ENCODE measurements at regions not wholly inside any gene's neighbourhood (a gene's known extent, or its start where the extent isn't known, plus 50 kb on each side); places are given as distances from the start of the nearest gene placed in this dataset.

DNA sequence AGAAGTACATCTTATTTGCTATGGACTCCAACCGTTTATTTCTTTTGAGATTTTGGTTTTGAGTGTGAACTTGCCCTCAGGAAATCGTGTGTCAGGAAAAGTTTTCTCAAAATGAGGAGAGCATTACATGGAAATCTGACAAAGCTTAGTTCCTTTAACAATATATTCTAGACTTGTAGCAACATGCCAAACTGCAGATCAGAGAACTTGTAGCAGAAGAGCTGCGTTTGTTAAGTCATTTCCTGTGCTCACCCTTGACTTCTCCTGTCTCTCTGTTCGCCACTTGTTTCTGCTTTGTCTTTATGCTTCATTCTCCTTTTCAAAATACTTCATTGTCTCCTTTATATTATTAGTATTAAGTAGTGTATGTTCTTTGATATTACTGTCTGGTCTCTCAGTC, 116.6 kb upstream of the FOXP2 start:
- no peaks in the 10 kb centered on the region for H3K4me1 ChIP-seq (ENCODE audit: low read depth)
- DNase-seq (ENCODE audit: low read depth in 1 of 2, low spot score in 1 of 2) = no peak
- no peaks in the 10 kb centered on the region for H3K27me3 ChIP-seq
- H3K36me3 ChIP-seq = no peaks in the 10 kb centered on the region
- H3K4me3 ChIP-seq = no peak overlapping the region
- H3K9me3 ChIP-seq (ENCODE audit: low read depth) = no peaks in the 10 kb centered on the region
- no peak overlapping the region for H3K27ac ChIP-seq
- TF ChIP-seq, protein P1, sequence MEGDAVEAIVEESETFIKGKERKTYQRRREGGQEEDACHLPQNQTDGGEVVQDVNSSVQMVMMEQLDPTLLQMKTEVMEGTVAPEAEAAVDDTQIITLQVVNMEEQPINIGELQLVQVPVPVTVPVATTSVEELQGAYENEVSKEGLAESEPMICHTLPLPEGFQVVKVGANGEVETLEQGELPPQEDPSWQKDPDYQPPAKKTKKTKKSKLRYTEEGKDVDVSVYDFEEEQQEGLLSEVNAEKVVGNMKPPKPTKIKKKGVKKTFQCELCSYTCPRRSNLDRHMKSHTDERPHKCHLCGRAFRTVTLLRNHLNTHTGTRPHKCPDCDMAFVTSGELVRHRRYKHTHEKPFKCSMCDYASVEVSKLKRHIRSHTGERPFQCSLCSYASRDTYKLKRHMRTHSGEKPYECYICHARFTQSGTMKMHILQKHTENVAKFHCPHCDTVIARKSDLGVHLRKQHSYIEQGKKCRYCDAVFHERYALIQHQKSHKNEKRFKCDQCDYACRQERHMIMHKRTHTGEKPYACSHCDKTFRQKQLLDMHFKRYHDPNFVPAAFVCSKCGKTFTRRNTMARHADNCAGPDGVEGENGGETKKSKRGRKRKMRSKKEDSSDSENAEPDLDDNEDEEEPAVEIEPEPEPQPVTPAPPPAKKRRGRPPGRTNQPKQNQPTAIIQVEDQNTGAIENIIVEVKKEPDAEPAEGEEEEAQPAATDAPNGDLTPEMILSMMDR (IDR thresholded peaks at IDR 0.05; ENCODE audit: low read depth, low read length) = no peak

DNA sequence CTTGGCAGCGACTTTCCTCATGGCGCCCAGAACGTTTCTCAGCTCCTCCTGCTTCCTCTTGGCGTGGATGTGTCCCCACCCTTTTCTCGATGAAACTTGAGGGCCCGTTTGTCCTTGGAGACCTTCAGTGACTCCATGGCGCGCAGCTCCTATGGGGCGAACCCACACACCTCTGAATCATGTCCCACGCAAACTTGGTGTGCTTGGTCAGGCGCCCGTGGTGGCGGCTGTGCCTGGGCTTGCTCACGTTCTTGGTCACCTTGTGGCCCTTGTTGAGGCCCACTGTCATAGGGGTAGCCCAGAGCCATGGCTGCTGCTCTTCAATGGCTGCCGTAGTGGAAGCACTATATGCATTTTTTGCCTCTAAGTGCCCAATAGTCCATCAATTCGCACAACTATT, 117.5 kb upstream of the FOXP2 start:
- Histone ChIP-seq H3K27ac (no peak overlapping the region), H3K4me3 (no peak overlapping the region), H3K27me3 (no peaks in the 10 kb centered on the region), H3K36me3 (no peaks in the 10 kb centered on the region), H3K4me1 (ENCODE audit: low read depth) (no peaks in the 10 kb centered on the region), H3K9me3 (ENCODE audit: low read depth) (no peaks in the 10 kb centered on the region)
- no peak for DNase-seq (ENCODE audit: low read depth in 1 of 2, low spot score in 1 of 2)
- TF ChIP-seq, protein P1 (IDR thresholded peaks at IDR 0.05; ENCODE audit: low read depth, low read length) = no peak

DNA sequence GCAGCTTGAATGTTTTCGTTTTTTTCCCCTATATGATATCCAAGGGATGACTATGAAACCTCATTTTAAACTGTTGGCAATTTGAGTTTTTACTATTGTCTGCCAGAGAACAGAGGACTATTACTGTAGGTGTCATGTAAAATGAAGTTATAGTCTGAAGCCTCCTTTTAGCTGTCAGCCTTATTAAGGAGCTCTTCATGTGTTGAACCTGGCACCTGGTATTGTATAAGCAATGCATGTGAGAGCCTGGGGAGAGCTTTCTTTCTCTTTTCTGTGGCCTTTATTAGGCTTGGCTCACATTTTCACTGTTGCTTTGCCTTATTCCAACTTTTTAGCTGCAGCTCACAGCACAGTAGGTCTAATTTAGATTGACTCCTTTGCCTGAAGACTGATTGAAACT, 119.1 kb upstream of the FOXP2 start:
- no peaks in the 10 kb centered on the region for H3K4me1 ChIP-seq (ENCODE audit: low read depth)
- H3K9me3 ChIP-seq (ENCODE audit: low read depth) = no peaks in the 10 kb centered on the region
- H3K36me3 ChIP-seq = no peaks in the 10 kb centered on the region
- no peak overlapping the region for H3K4me3 ChIP-seq
- TF ChIP-seq, protein P1 (IDR thresholded peaks at IDR 0.05; ENCODE audit: low read depth, low read length) = no peak
- no peaks in the 10 kb centered on the region for H3K27me3 ChIP-seq
- H3K27ac ChIP-seq = no peak overlapping the region
- no peak for DNase-seq (ENCODE audit: low read depth in 1 of 2, low spot score in 1 of 2)

DNA sequence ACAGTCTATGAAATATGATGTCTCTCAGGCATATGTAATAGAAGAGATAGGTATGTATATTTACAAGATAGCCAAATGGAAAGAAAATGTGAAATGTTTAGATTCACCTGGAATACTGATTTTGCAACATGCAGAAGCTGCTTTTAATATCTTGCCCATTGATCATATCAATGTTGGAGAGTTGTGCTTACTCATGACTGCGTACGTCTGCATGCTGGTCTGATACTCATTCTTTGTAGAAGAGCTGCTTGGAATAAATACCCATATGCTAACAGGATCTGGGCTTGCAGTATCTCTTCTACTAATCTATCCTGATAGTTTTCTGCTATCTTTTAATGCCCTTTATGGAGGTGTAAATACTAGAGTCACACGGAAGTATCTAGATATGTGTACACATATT, 120.6 kb upstream of the FOXP2 start:
- H3K36me3 ChIP-seq = no peaks in the 10 kb centered on the region
- TF ChIP-seq, protein P1 (IDR thresholded peaks at IDR 0.05; ENCODE audit: low read depth, low read length) = no peak
- DNase-seq (ENCODE audit: low read depth in 1 of 2, low spot score in 1 of 2) = no peak
- no peaks in the 10 kb centered on the region for H3K4me1 ChIP-seq (ENCODE audit: low read depth)
- H3K9me3 ChIP-seq (ENCODE audit: low read depth) = no peaks in the 10 kb centered on the region
- H3K27ac ChIP-seq = no peak overlapping the region
- no peaks in the 10 kb centered on the region for H3K27me3 ChIP-seq
- H3K4me3 ChIP-seq = no peak overlapping the region

DNA sequence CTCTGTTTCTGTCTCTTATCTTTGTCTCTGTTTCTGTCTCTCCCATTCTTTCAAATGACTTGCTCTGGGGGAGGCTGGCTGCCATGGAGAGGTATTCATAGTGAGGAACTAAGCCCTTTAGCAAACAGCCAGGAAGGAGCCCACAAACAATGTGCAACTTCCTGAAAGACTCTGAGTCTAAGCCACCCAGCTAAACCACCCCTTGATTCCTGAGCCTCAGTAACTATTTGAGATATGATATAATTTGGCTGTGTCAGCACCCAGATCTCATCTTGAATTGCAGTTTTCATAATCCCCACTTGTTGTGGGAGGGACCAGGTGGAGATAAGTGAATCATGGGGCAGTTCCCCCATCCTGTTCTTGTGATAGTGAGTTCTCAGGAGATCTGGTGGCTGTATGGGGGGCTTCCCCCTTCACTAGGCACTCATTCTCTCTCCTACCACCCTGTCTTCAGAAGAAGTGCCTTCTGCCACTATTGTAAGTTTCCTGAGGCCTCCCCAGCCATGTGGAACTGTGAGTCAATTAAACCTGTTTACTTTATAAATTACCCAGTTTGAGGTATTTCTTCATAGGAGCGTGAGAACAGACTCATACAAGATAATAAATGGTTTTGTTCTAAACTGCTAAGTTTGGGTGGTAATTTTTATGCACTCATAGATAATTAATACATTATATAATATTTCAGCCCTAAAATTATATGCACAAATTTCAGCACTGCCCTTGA, 121.2 kb upstream of the FOXP2 start:
- Histone ChIP-seq H3K36me3 (no peaks in the 10 kb centered on the region), H3K27me3 (no peaks in the 10 kb centered on the region), H3K4me3 (no peak overlapping the region), H3K9me3 (ENCODE audit: low read depth) (no peaks in the 10 kb centered on the region), H3K27ac (no peak overlapping the region), H3K4me1 (ENCODE audit: low read depth) (no peaks in the 10 kb centered on the region)
- TF ChIP-seq, protein P1 (IDR thresholded peaks at IDR 0.05; ENCODE audit: low read depth, low read length) = no peak
- peak in 1 of 2 donors; percentile 24 for DNase-seq (ENCODE audit: low read depth in 1 of 2, low spot score in 1 of 2)
